Esophagus squamous epithelium (tissue), 5 donors: ENCODE measurements at regions not wholly inside any gene's neighbourhood (a gene's known extent, or its start where the extent isn't known, plus 50 kb on each side); places are given as distances from the start of the nearest gene placed in this dataset.

Experiments
- DNase-seq: peaks from one replicate; lab custom pipeline; 2025; lab: John Stamatoyannopoulos, UW
- H3K27ac ChIP-seq, 4 donors: fragments of 200-600 bp; sonication (generic); one replicate each; pipeline ENCODE4 v1.5.1; 2016 to 2019; ENCODE audit warnings: mild to moderate bottlenecking in 1 of 4
- H3K27me3 ChIP-seq, 4 donors: fragments of 200-600 bp; sonication (generic); 1 replicate in 3 of 4; 2 replicates in 1 of 4; pipeline versions ENCODE4 v1.5.1 to v1.6.0; 2017 to 2021; ENCODE audit warnings: antibody characterized with exemption in 1 of 4
- H3K36me3 ChIP-seq, 3 donors: fragments of 200-600 bp; sonication (generic); one replicate each; pipeline ENCODE4 v1.5.1; 2016 to 2019
- H3K4me1 ChIP-seq, 3 donors: fragments of 200-600 bp; sonication (generic); one replicate each; pipeline ENCODE4 v1.5.1; 2017 to 2019
- H3K4me3 ChIP-seq, 4 donors: fragments of 200-600 bp; sonication (generic); 1 replicate in 3 of 4; 2 replicates in 1 of 4; pipeline ENCODE4 v1.5.1; 2016 to 2019; ENCODE audit warnings: mild to moderate bottlenecking in 2 of 4, moderate library complexity in 1 of 4
- H3K9me3 ChIP-seq, 3 donors: fragments of 200-600 bp; sonication (generic); one replicate each; pipeline ENCODE4 v1.5.1; 2016 to 2019
- CTCF ChIP-seq, 6 experiments: fragments of 450-650 bp in 4 of 6; fragments of 200-600 bp in 2 of 6; sonication (generic) in 2 of 6; IDR thresholded peaks; one replicate each; pipeline ENCODE4 v1.5.1; 2016 to 2019; ENCODE audit warnings: antibody characterized with exemption in 6 of 6, mild to moderate bottlenecking in 4 of 6, moderate library complexity in 4 of 6
- POLR2A ChIP-seq, 4 donors: fragments of 450-650 bp; IDR thresholded peaks; one replicate each; pipeline ENCODE4 v1.6.1; 2017; ENCODE audit warnings: antibody characterized with exemption in 4 of 4, mild to moderate bottlenecking in 4 of 4, moderate library complexity in 3 of 4
- WGBS, 2 donors: methylation state at CpG; one replicate each; pipeline ENCODE4 v1.1.5; 2018; 5-methylcytosine and 5-hydroxymethylcytosine counted together
- intact Hi-C: fragments of 100-400 bp; cut with DNase I; formaldehyde crosslinking; loops from one replicate; pipeline ENCODE4 v1.15.0; 2022
- donor health status: DM: yes; HTN: yes; CAD: no.

- no peaks in the 10 kb centered on the region for H3K36me3 ChIP-seq
- H3K4me1 ChIP-seq, result peaks cover 7 to 12% (median 7%) of the 10 kb centered on the region in 3 donors
- H3K27me3 ChIP-seq, result no peaks in the 10 kb centered on the region
- no peak overlapping the region for H3K4me3 ChIP-seq
- intact Hi-C loops, result no loop called here
- WGBS, 2 donors, result 88 to 92% methylated on average over 3 to 4 of the region's 4 CpGs
- no peak for TF ChIP-seq CTCF (IDR thresholded peaks at IDR 0.05)
- no peak for TF ChIP-seq POLR2A (IDR thresholded peaks at IDR 0.05)
- DNase-seq, result no peak
- no peaks in the 10 kb centered on the region for H3K9me3 ChIP-seq
- H3K27ac ChIP-seq, result no peak overlapping the region
Observed at GRCh38 chr6:164104432-164104831, 689.9 kb downstream of the QKI start.

- Histone ChIP-seq H3K27ac (no peak overlapping the region), H3K36me3 (no peaks in the 10 kb centered on the region), H3K27me3 (no peaks in the 10 kb centered on the region), H3K4me3 (no peak overlapping the region), H3K4me1 (peaks cover 0 to 11% (median 4%) of the 10 kb centered on the region in 3 donors), H3K9me3 (no peaks in the 10 kb centered on the region)
- intact Hi-C loops, result no loop called here
- 70 to 86% methylated on average over 4 of the region's 4 CpGs for WGBS, 2 donors
- TF ChIP-seq CTCF (IDR thresholded peaks at IDR 0.05) (no peak), POLR2A (IDR thresholded peaks at IDR 0.05) (no peak)
- DNase-seq, result no peak
Observed at GRCh38 chr6:164102693-164103092, 688.2 kb downstream of the QKI start.

- no peak for DNase-seq
- no peak overlapping the region for H3K27ac ChIP-seq
- H3K4me1 ChIP-seq, result peaks cover 0 to 11% (median 4%) of the 10 kb centered on the region in 3 donors
- no peaks in the 10 kb centered on the region for H3K27me3 ChIP-seq
- no peaks in the 10 kb centered on the region for H3K9me3 ChIP-seq
- H3K4me3 ChIP-seq, result no peak overlapping the region
- TF ChIP-seq POLR2A (IDR thresholded peaks at IDR 0.05), result no peak
- no peak for TF ChIP-seq CTCF (IDR thresholded peaks at IDR 0.05)
- intact Hi-C loops, result no loop called here
- WGBS, 2 donors, result 67 to 68% methylated on average over 2 of the region's 2 CpGs
- H3K36me3 ChIP-seq, result no peaks in the 10 kb centered on the region
Observed at GRCh38 chr6:164101859-164102258, 687.3 kb downstream of the QKI start.

- H3K4me3 ChIP-seq, result no peak overlapping the region
- WGBS, 2 donors, result 80 to 87% methylated on average over 9 to 22 of the region's 22 CpGs
- no peaks in the 10 kb centered on the region for H3K36me3 ChIP-seq
- no peaks in the 10 kb centered on the region for H3K27me3 ChIP-seq
- intact Hi-C loops, result no loop called here
- no peaks in the 10 kb centered on the region for H3K9me3 ChIP-seq
- H3K4me1 ChIP-seq, result peaks cover 0 to 11% (median 4%) of the 10 kb centered on the region in 3 donors
- DNase-seq, result no peak
- TF ChIP-seq POLR2A (IDR thresholded peaks at IDR 0.05), result no peak
- no peak for TF ChIP-seq CTCF (IDR thresholded peaks at IDR 0.05)
- no peak overlapping the region for H3K27ac ChIP-seq
Observed at GRCh38 chr6:164099269-164099865, 684.8 kb downstream of the QKI start.

GRCh38 chr6:164098857-164099267 lies 684.3 kb downstream of the QKI start:
- TF ChIP-seq POLR2A (IDR thresholded peaks at IDR 0.05), result no peak
- TF ChIP-seq CTCF (IDR thresholded peaks at IDR 0.05), result no peak
- no peaks in the 10 kb centered on the region for H3K9me3 ChIP-seq
- intact Hi-C loops, result no loop called here
- no peaks in the 10 kb centered on the region for H3K36me3 ChIP-seq
- no peak overlapping the region for H3K27ac ChIP-seq
- peaks cover 0 to 11% (median 4%) of the 10 kb centered on the region in 3 donors for H3K4me1 ChIP-seq
- WGBS, 2 donors, result 35 to 47% methylated on average over 7 to 9 of the region's 9 CpGs
- DNase-seq, result no peak
- no peak overlapping the region for H3K4me3 ChIP-seq
- no peaks in the 10 kb centered on the region for H3K27me3 ChIP-seq
